ENCODE measurements at regions not wholly inside any gene's neighbourhood (a gene's known extent, or its start where the extent isn't known, plus 50 kb on each side); places are given as distances from the start of the nearest gene placed in this dataset.

DNA sequence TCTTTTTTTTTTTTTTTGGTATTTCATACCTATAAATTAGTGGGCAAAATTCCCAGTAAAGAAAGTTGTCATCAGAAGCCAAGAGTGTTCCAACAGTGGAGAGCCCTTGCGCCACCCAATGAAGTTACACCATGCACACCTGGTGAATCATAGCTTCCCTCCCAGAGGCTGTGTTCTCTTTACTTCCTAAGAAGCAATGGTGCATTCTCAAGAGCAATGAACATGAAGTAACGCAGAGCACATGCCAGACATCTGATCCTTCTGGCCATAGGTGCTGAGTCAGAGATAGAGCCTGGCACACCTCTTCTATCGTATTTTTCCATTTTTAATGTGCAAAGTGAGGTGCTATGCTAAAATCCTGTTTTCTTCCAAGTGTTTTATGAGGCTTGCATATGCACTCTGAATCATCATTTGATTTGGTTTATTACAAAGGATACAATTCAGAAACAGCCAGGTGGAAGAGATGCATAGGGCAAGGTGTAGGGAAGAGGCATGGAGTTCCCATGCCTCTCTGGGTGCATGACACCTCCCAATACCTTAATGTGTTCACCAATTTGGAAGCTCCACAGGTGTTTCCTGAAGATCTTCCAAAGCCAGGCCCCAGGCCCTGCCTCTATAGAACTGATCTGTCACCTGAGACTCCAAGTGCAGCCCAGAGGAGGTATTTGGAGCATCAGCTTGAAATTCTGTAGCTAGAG lies 408.0 kb downstream of the SIPA1L2 start:
- Histone ChIP-seq H3K4me2 (ENCODE audit: low read length) (no peak overlapping the region), H3K27me3 (ENCODE audit: control insufficient read depth, low read length) (no peaks in the 10 kb centered on the region), H3K27ac (ENCODE audit: low read depth, low read length) (no peak overlapping the region), H3K4me1 (ENCODE audit: control insufficient read depth, low read length) (no peaks in the 10 kb centered on the region), H3K9me3 (ENCODE audit: control insufficient read depth, insufficient read depth, low read length) (no peaks in the 10 kb centered on the region), H3K79me2 (ENCODE audit: control insufficient read depth, low read length) (no peaks in the 10 kb centered on the region), H3K9me2 (replicated peaks; ENCODE audit: control insufficient read depth, low read length) (no peaks in the 10 kb centered on the region), H3K4me3 (ENCODE audit: low read length) (no peak overlapping the region), H3K36me3 (ENCODE audit: control insufficient read depth, low read length) (no peaks in the 10 kb centered on the region), H3F3A (ENCODE audit: control insufficient read depth, insufficient read depth) (no peaks in the 10 kb centered on the region), H4K20me1 (ENCODE audit: control insufficient read depth, insufficient read depth, low read depth, low read length) (no peaks in the 10 kb centered on the region)
- TF ChIP-seq, protein P1, sequence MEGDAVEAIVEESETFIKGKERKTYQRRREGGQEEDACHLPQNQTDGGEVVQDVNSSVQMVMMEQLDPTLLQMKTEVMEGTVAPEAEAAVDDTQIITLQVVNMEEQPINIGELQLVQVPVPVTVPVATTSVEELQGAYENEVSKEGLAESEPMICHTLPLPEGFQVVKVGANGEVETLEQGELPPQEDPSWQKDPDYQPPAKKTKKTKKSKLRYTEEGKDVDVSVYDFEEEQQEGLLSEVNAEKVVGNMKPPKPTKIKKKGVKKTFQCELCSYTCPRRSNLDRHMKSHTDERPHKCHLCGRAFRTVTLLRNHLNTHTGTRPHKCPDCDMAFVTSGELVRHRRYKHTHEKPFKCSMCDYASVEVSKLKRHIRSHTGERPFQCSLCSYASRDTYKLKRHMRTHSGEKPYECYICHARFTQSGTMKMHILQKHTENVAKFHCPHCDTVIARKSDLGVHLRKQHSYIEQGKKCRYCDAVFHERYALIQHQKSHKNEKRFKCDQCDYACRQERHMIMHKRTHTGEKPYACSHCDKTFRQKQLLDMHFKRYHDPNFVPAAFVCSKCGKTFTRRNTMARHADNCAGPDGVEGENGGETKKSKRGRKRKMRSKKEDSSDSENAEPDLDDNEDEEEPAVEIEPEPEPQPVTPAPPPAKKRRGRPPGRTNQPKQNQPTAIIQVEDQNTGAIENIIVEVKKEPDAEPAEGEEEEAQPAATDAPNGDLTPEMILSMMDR (IDR thresholded peaks at IDR 0.05; ENCODE audit: low read depth, low read length, poor library complexity, severe bottlenecking), result no peak
- TF ChIP-seq EZH2phosphoT487 (IDR thresholded peaks at IDR 0.05; ENCODE audit: borderline replicate concordance, low read length), result no peak

DNA sequence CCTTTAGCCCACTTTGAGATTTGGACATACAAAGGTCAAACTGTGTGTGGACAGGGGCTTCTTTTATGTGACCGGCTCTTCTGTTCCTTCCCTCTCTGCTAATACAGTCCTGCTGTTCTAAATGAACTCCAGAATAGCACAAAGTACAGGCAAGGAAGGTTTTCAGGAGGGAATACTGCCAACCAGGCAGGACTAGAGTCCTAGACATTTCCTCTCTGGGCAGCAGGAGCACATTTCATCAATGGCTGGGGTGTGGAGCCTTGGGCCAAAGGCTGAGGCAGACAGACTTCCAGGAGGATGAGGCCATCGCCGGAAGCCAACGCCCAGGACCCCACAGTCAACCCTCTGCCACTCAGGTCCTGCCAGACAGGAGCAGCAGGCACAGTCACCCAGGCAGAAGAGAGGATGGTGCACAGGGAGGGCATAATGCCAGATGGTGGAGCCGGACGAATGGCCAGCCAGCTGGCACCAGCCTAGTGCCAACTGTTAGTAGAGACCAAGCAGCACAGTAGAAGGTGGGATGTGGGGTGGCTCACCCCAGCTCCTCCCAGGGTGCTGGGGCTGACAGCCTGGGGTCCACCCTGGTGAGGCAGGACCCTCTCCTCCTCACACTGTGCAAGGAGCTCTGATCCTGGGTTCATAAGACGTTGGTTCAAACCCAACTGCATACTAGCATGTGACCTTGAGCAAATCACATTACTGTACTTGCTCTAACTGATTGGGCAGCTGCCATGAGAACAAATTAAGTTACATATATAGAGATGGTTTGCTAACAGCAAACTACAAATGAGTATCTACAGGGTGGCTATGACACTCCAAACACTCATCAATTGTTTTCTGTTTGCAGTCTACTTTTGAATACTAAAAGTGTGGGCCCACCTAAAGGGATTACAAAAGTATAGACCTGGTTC lies 410.7 kb downstream of the SIPA1L2 start:
- Histone ChIP-seq H3K4me2 (ENCODE audit: low read length) (no peak overlapping the region), H3F3A (ENCODE audit: control insufficient read depth, insufficient read depth) (no peaks in the 10 kb centered on the region), H4K20me1 (ENCODE audit: control insufficient read depth, insufficient read depth, low read depth, low read length) (no peaks in the 10 kb centered on the region), H3K9me3 (ENCODE audit: control insufficient read depth, insufficient read depth, low read length) (no peaks in the 10 kb centered on the region), H3K4me3 (ENCODE audit: low read length) (no peak overlapping the region), H3K36me3 (ENCODE audit: control insufficient read depth, low read length) (no peaks in the 10 kb centered on the region), H3K27ac (ENCODE audit: low read depth, low read length) (no peak overlapping the region), H3K27me3 (ENCODE audit: control insufficient read depth, low read length) (no peaks in the 10 kb centered on the region), H3K9me2 (replicated peaks; ENCODE audit: control insufficient read depth, low read length) (no peaks in the 10 kb centered on the region), H3K4me1 (ENCODE audit: control insufficient read depth, low read length) (no peaks in the 10 kb centered on the region), H3K79me2 (ENCODE audit: control insufficient read depth, low read length) (no peaks in the 10 kb centered on the region)
- TF ChIP-seq, protein P1 (IDR thresholded peaks at IDR 0.05; ENCODE audit: low read depth, low read length, poor library complexity, severe bottlenecking), result no peak
- no peak for TF ChIP-seq EZH2phosphoT487 (IDR thresholded peaks at IDR 0.05; ENCODE audit: borderline replicate concordance, low read length)

DNA sequence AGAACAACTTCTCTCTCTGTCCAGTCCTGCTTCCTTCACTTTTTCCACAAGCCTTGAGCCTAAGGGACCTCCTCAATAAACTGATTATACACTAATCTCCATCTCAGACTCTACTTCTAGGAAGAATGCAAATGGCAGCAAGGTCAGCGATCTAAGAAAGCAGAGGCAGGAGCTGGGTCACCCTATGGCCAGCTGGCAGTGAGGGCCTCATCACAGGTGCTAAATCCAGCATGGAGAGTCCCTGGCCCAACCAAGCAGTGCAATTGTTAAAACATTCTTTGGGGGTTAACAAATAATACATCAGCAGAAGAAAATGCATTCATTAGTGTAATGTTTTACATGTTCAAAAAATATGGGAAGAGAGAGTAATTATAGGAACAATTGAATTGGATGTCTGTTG lies 416.0 kb downstream of the SIPA1L2 start:
- H3K4me3 ChIP-seq (ENCODE audit: low read length), result no peak overlapping the region
- H3K27me3 ChIP-seq (ENCODE audit: control insufficient read depth, low read length), result no peaks in the 10 kb centered on the region
- H3K9me2 ChIP-seq (replicated peaks; ENCODE audit: control insufficient read depth, low read length), result no peaks in the 10 kb centered on the region
- no peaks in the 10 kb centered on the region for H3K9me3 ChIP-seq (ENCODE audit: control insufficient read depth, insufficient read depth, low read length)
- no peaks in the 10 kb centered on the region for H4K20me1 ChIP-seq (ENCODE audit: control insufficient read depth, insufficient read depth, low read depth, low read length)
- H3K79me2 ChIP-seq (ENCODE audit: control insufficient read depth, low read length), result no peaks in the 10 kb centered on the region
- H3K4me2 ChIP-seq (ENCODE audit: low read length), result no peak overlapping the region
- H3K36me3 ChIP-seq (ENCODE audit: control insufficient read depth, low read length), result no peaks in the 10 kb centered on the region
- H3K27ac ChIP-seq (ENCODE audit: low read depth, low read length), result no peak overlapping the region
- TF ChIP-seq EZH2phosphoT487 (IDR thresholded peaks at IDR 0.05; ENCODE audit: borderline replicate concordance, low read length), result no peak
- TF ChIP-seq, protein P1 (IDR thresholded peaks at IDR 0.05; ENCODE audit: low read depth, low read length, poor library complexity, severe bottlenecking), result no peak
- H3K4me1 ChIP-seq (ENCODE audit: control insufficient read depth, low read length), result no peaks in the 10 kb centered on the region
- H3F3A ChIP-seq (ENCODE audit: control insufficient read depth, insufficient read depth), result no peaks in the 10 kb centered on the region

Data from DOHH2 (cell line).